Fibroblast of peridontal ligament (primary cell): ENCODE measurements at regions not wholly inside any gene's neighbourhood (a gene's known extent, or its start where the extent isn't known, plus 50 kb on each side); places are given as distances from the start of the nearest gene placed in this dataset.
"Not testable (repeated sequence)": the region's sequence is repeated elsewhere in the genome, so short reads cannot be mapped to it uniquely, and the experiment has no call there.

Experiments
- DNase-seq: peaks from one replicate; pipeline ENCODE4 v3.0.0-alpha.2; 2010; ENCODE audit errors: extremely low read depth

- DNase-seq = no peak
These were observed 239.1 kb upstream of the DIO3 start for GRCh38 chr14:101322223-101322622.

- DNase-seq = no peak
These were observed 238.2 kb upstream of the DIO3 start for GRCh38 chr14:101323111-101323510.

- DNase-seq = not testable (repeated sequence)
These were observed 237.6 kb upstream of the DIO3 start for GRCh38 chr14:101323614-101324235.

- no peak for DNase-seq
These were observed 236.0 kb upstream of the DIO3 start for GRCh38 chr14:101325319-101325718.

- no peak for DNase-seq
These were observed 232.8 kb upstream of the DIO3 start for GRCh38 chr14:101328412-101329028.

GRCh38 chr14:101330416-101331140, 230.7 kb upstream of the DIO3 start:
- DNase-seq = no peak

- DNase-seq = no peak
These were observed 230.2 kb upstream of the DIO3 start for GRCh38 chr14:101331141-101331525.

- no peak for DNase-seq
These were observed 229.6 kb upstream of the DIO3 start for GRCh38 chr14:101331661-101332169.

- DNase-seq = no peak
These were observed 229.0 kb upstream of the DIO3 start for GRCh38 chr14:101332281-101332680.

GRCh38 chr14:101333335-101334280, 227.7 kb upstream of the DIO3 start:
- no peak for DNase-seq

GRCh38 chr14:101334656-101335055, 226.6 kb upstream of the DIO3 start:
- DNase-seq = no peak

GRCh38 chr14:101335061-101335661, 226.1 kb upstream of the DIO3 start:
- DNase-seq = no peak

GRCh38 chr14:101336183-101336582, 225.1 kb upstream of the DIO3 start:
- DNase-seq = no peak

GRCh38 chr14:101337053-101337452, 224.2 kb upstream of the DIO3 start:
- no peak for DNase-seq

- DNase-seq = no peak
These were observed 220.7 kb upstream of the DIO3 start for GRCh38 chr14:101340556-101340955.

GRCh38 chr14:101347893-101348777, 213.2 kb upstream of the DIO3 start:
- no peak for DNase-seq

- DNase-seq = no peak
These were observed 212.2 kb upstream of the DIO3 start for GRCh38 chr14:101349108-101349507.

- no peak for DNase-seq
These were observed 211.3 kb upstream of the DIO3 start for GRCh38 chr14:101350021-101350420.

- DNase-seq = no peak
These were observed 210.6 kb upstream of the DIO3 start for GRCh38 chr14:101350691-101351090.

GRCh38 chr14:101351146-101351545, 210.1 kb upstream of the DIO3 start:
- no peak for DNase-seq
